CD4-positive, alpha-beta memory T cell (primary cell): ENCODE measurements at regions not wholly inside any gene's neighbourhood (a gene's known extent, or its start where the extent isn't known, plus 50 kb on each side); places are given as distances from the start of the nearest gene placed in this dataset.
"Not testable (repeated sequence)": the region's sequence is repeated elsewhere in the genome, so short reads cannot be mapped to it uniquely, and the experiment has no call there.

Source experiments
- CTCF ChIA-PET: fragments of 350-600 bp; sonication (Branson Sonifier 250); formaldehyde crosslinking; loops from one replicate; lab custom pipeline; 2021; ENCODE audit warnings: inconsistent platforms; ENCODE audit not compliant: partially characterized antibody; lab: Charles Lee
- POLR2A ChIA-PET: fragments of 350-600 bp; sonication (Branson Sonifier 250); formaldehyde crosslinking; loops from one replicate; lab custom pipeline; 2021; ENCODE audit not compliant: partially characterized antibody; lab: Charles Lee
- DNase-seq, 5 donors: peaks; one replicate each; pipeline versions ENCODE4 v3.0.0 to v3.0.0-alpha.2; 2020 to 2022; ENCODE audit warnings: mixed read lengths in 1 of 5
- H3K27ac ChIP-seq: one replicate; pipeline ENCODE4 v1.7.0; 2013; ENCODE audit warnings: low read depth, low read length
- H3K27me3 ChIP-seq: 2 replicates; pipeline ENCODE4 v1.7.0; 2013; ENCODE audit warnings: mild to moderate bottlenecking, low read length, moderate library complexity; ENCODE audit not compliant: insufficient read depth
- H3K36me3 ChIP-seq: 2 replicates; pipeline ENCODE4 v1.7.0; 2013; ENCODE audit warnings: mild to moderate bottlenecking, low read length, moderate library complexity; ENCODE audit not compliant: insufficient read depth
- H3K4me1 ChIP-seq: 2 replicates; pipeline ENCODE4 v1.7.0; 2013; ENCODE audit warnings: mild to moderate bottlenecking, low read length, moderate library complexity; ENCODE audit not compliant: insufficient read depth
- H3K4me3 ChIP-seq, 2 donors: one replicate each; pipeline ENCODE4 v1.7.0; 2013; ENCODE audit warnings: low read length in 2 of 2, mild to moderate bottlenecking in 1 of 2
- H3K9me3 ChIP-seq, 2 donors: one replicate each; pipeline ENCODE4 v1.7.0; 2013; ENCODE audit warnings: low read length in 2 of 2, control low read depth in 1 of 2; ENCODE audit not compliant: control insufficient read depth in 1 of 2
- H3K27ac Mint-ChIP-seq, 7 donors: one replicate each; pipeline ENCODE4 v1.8.0; 2020 to 2021; ENCODE audit warnings: mixed read lengths in 7 of 7, mild to moderate bottlenecking in 6 of 7, inconsistent platforms in 3 of 7, moderate library complexity in 3 of 7
- H3K27me3 Mint-ChIP-seq, 2 donors: one replicate each; pipeline ENCODE4 v1.8.0; 2020 to 2021; ENCODE audit warnings: mixed read lengths in 2 of 2
- H3K36me3 Mint-ChIP-seq, 2 donors: one replicate each; pipeline ENCODE4 v1.8.0; 2020 to 2021; ENCODE audit warnings: mixed read lengths in 2 of 2, inconsistent platforms in 1 of 2, mild to moderate bottlenecking in 1 of 2
- H3K4me1 Mint-ChIP-seq, 4 donors: one replicate each; pipeline ENCODE4 v1.8.0; 2020 to 2021; ENCODE audit warnings: mixed read lengths in 4 of 4, mild to moderate bottlenecking in 1 of 4
- H3K4me3 Mint-ChIP-seq, 8 donors: one replicate each; pipeline ENCODE4 v1.8.0; 2020 to 2021; ENCODE audit warnings: mixed read lengths in 8 of 8, mild to moderate bottlenecking in 7 of 8, moderate library complexity in 6 of 8, inconsistent platforms in 3 of 8
- H3K9me3 Mint-ChIP-seq, 8 donors: one replicate each; pipeline ENCODE4 v1.8.0; 2020 to 2021; ENCODE audit warnings: mixed read lengths in 8 of 8, mild to moderate bottlenecking in 5 of 8, inconsistent platforms in 3 of 8, moderate library complexity in 1 of 8
- intact Hi-C: fragments of 100-400 bp; cut with micrococcal nuclease; formaldehyde crosslinking; loops from one replicate; pipeline ENCODE4 v1.15.1; 2023

DNA sequence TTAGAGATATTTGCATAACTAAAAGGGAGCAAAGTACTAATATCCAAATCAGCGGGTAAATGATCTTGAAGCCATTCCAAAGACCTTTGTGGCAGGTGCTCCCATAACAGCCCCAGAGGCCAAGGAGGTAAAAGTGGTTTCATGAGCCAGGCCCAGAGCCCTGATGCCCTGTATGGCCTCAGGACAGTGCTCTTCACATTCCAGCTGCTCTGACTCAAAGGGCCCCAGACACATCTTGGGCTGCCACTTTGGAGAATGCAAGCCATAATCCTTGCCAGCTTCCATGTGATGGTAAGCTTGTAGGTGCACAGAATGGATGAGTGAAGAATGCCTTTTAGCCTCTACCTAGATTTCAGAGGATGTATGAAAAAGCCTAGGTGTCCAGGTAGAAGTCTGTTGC lies 933.4 kb downstream of the SLC16A7 start:
- Mint-ChIP-seq H3K4me1 (no peaks in the 10 kb centered on the region), H3K9me3 (peaks cover 0 to 9% (median 1%) of the 10 kb centered on the region in 8 donors), H3K4me3 (no peak overlapping the region), H3K27me3 (no peaks in the 10 kb centered on the region), H3K36me3 (no peaks in the 10 kb centered on the region), H3K27ac (no peak overlapping the region)
- ChIA-PET CTCF (no interaction called here), POLR2A (no interaction called here)
- Histone ChIP-seq H3K36me3 (no peaks in the 10 kb centered on the region), H3K27me3 (no peaks in the 10 kb centered on the region), H3K9me3 (no peaks in the 10 kb centered on the region), H3K4me1 (no peaks in the 10 kb centered on the region), H3K4me3 (no peak overlapping the region), H3K27ac (no peak overlapping the region)
- no peak for DNase-seq
- intact Hi-C loops, result no loop called here

DNA sequence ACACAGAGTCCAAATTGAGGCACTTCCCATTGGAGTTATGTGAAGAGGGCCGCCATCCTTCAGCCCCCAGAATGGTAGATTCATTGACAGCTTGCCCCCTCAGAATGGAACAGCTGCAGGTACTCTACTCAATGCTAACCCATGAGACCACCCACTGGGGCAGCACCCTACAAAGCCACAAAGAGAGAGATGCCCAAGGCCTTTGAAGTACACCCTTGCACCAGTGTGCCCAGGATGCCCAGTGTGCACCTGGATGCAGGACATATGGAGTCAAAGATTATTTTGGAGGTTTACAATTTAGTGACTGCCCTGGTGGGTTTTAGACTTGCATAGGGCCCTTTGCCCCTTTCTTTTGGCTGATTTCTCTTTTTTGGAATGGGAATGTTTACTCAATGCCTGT lies 933.9 kb downstream of the SLC16A7 start:
- no peak overlapping the region for H3K27ac ChIP-seq
- no peak for DNase-seq
- no peaks in the 10 kb centered on the region for H3K4me1 ChIP-seq
- no peaks in the 10 kb centered on the region for H3K4me1 Mint-ChIP-seq
- peaks cover 0 to 9% (median 1%) of the 10 kb centered on the region in 8 donors for H3K9me3 Mint-ChIP-seq
- no peak overlapping the region for H3K4me3 ChIP-seq
- H3K27me3 Mint-ChIP-seq, result no peaks in the 10 kb centered on the region
- POLR2A ChIA-PET, result no interaction called here
- no peaks in the 10 kb centered on the region for H3K36me3 Mint-ChIP-seq
- CTCF ChIA-PET, result no interaction called here
- H3K36me3 ChIP-seq, result no peaks in the 10 kb centered on the region
- H3K4me3 Mint-ChIP-seq, result no peak overlapping the region
- H3K27ac Mint-ChIP-seq, result no peak overlapping the region
- intact Hi-C loops, result no loop called here
- H3K9me3 ChIP-seq, result no peaks in the 10 kb centered on the region
- no peaks in the 10 kb centered on the region for H3K27me3 ChIP-seq

DNA sequence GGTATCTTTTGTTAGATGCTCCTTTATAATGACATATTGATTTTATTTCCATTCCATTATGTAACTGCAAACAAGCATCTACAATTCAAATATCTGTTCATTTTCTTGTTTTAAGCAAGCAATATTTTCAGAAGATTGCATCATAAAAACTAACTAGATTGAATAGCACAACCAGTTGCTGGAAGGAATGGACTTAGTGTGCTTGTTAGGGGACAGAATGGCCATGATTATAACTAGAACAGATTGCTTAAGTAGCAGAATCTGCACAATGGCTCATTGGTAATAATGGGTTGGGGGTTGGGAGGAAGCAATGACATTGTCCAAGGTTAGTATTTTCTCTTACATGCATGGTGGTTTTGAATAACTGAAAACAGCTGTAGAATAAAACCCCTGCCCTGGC lies 939.5 kb downstream of the SLC16A7 start:
- H3K27me3 Mint-ChIP-seq, result no peaks in the 10 kb centered on the region
- H3K27ac Mint-ChIP-seq, result no peak overlapping the region
- H3K4me3 Mint-ChIP-seq, result no peak overlapping the region
- Histone ChIP-seq H3K27ac (no peak overlapping the region), H3K9me3 (no peaks in the 10 kb centered on the region), H3K27me3 (no peaks in the 10 kb centered on the region), H3K36me3 (no peaks in the 10 kb centered on the region), H3K4me3 (no peak overlapping the region), H3K4me1 (no peaks in the 10 kb centered on the region)
- ChIA-PET CTCF (no interaction called here), POLR2A (no interaction called here)
- no peaks in the 10 kb centered on the region for H3K4me1 Mint-ChIP-seq
- intact Hi-C loops, result no loop called here
- DNase-seq, result no peak
- no peaks in the 10 kb centered on the region for H3K36me3 Mint-ChIP-seq
- H3K9me3 Mint-ChIP-seq, result peaks cover 0 to 6% (median under 1%) of the 10 kb centered on the region in 8 donors

DNA sequence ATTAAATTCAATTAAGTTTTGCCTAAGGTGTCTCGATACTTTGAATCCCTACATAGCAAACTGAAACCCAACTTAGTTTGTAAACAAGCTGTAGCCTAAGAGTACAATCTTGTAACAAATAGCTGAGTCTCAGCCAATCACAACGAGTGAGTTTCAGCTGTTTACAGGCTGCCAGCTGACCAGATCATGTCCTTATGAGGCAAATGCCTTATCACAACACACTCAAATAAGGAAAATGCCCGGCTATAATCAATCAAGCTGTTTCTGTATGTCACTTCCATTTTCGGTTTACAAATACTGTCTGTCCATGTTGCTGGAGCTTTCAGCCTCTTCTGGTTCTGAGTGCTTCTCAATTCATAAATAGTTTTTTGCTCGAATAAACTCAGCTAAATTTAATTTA lies 943.8 kb downstream of the SLC16A7 start:
- Histone ChIP-seq H3K36me3 (no peaks in the 10 kb centered on the region), H3K9me3 (no peaks in the 10 kb centered on the region), H3K4me1 (no peaks in the 10 kb centered on the region), H3K27ac (no peak overlapping the region), H3K27me3 (no peaks in the 10 kb centered on the region), H3K4me3 (no peak overlapping the region)
- H3K4me1 Mint-ChIP-seq, result no peaks in the 10 kb centered on the region
- no peak overlapping the region for H3K4me3 Mint-ChIP-seq
- no peak overlapping the region for H3K27ac Mint-ChIP-seq
- POLR2A ChIA-PET, result no interaction called here
- H3K27me3 Mint-ChIP-seq, result no peaks in the 10 kb centered on the region
- intact Hi-C loops, result no loop called here
- peaks cover 0 to 12% (median under 1%) of the 10 kb centered on the region in 8 donors for H3K9me3 Mint-ChIP-seq
- CTCF ChIA-PET, result no interaction called here
- H3K36me3 Mint-ChIP-seq, result no peaks in the 10 kb centered on the region
- no peak for DNase-seq

DNA sequence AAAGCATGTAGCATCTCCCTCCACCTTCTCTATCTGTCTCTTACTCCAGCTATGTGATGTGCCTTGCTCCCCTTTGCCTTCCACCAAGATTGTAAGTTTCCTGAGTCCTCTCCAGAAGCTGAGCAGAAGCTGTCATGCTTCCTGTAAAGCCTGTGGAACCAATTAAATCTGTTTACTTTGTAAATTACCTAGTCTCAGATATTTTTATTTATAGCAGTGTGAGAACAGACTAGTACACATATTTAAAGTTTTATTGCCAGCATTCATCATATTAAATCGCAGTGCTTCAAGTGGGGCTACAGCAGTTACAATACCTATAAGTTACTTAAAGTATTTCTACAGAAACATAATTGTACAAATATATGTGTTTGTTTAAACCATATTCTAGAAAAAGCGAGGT lies 973.1 kb downstream of the SLC16A7 start:
- Histone ChIP-seq H3K4me3 (no peak overlapping the region), H3K36me3 (no peaks in the 10 kb centered on the region), H3K4me1 (no peaks in the 10 kb centered on the region), H3K27ac (no peak overlapping the region), H3K27me3 (no peaks in the 10 kb centered on the region), H3K9me3 (no peaks in the 10 kb centered on the region)
- Mint-ChIP-seq H3K4me1 (no peaks in the 10 kb centered on the region), H3K4me3 (no peak overlapping the region), H3K27ac (no peak overlapping the region), H3K27me3 (no peaks in the 10 kb centered on the region), H3K9me3 (peaks cover 0 to 10% (median 1%) of the 10 kb centered on the region in 8 donors), H3K36me3 (no peaks in the 10 kb centered on the region)
- POLR2A ChIA-PET, result no interaction called here
- DNase-seq, result no peak
- intact Hi-C loops, result no loop called here
- CTCF ChIA-PET, result no interaction called here

DNA sequence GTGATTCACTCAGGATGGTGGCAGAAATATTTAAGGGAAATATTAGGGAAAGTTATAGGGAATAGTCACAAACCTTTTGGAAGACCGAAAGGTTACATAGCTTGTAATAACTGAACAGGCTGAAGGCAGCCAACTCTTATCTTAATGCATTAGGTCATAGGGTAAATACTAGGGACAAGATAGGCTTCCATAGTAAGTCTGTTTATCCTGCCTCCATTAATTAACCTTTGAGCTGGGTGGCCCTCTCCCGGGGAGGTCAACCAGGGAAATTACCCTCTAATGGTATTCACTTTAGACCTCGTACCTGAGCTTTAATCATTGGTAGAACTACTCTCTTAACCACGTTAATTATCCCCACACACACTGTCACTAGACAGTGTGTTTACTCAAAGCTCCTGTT lies 981.8 kb downstream of the SLC16A7 start:
- Histone ChIP-seq H3K4me3 (no peak overlapping the region), H3K4me1 (no peaks in the 10 kb centered on the region), H3K9me3 (no peaks in the 10 kb centered on the region), H3K27me3 (no peaks in the 10 kb centered on the region), H3K36me3 (no peaks in the 10 kb centered on the region), H3K27ac (no peak overlapping the region)
- H3K4me3 Mint-ChIP-seq, result no peak overlapping the region
- no peaks in the 10 kb centered on the region for H3K4me1 Mint-ChIP-seq
- CTCF ChIA-PET, result interaction anchor here (0.6 kb wide), 1 partner anchor 21 kb away, joined by 3 read pairs; no protein-coding TSS in a partner anchor
- peaks cover 0 to 8% (median 0%) of the 10 kb centered on the region in 8 donors for H3K9me3 Mint-ChIP-seq
- no peak for DNase-seq
- H3K27ac Mint-ChIP-seq, result no peak overlapping the region
- H3K27me3 Mint-ChIP-seq, result no peaks in the 10 kb centered on the region
- POLR2A ChIA-PET, result no interaction called here
- H3K36me3 Mint-ChIP-seq, result no peaks in the 10 kb centered on the region
- intact Hi-C loops, result no loop called here

DNA sequence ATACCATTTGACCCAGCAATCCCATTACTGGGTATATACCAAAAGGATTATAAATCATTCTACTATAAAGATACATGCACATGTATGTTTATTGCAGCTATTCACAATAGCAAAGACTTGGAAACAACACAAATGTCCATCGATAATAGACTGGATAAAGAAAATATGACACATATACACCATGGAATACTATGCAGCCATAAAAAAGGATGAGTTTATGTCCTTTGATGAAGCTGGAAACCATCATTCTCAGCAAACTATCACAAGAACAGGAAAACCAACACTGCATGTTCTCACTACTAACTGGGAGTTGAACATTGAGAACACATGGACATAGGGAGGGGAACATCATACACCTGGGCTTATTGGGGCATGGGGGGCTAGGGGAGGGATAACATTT lies 991.8 kb downstream of the SLC16A7 start:
- H3K4me3 ChIP-seq, H3K36me3 Mint-ChIP-seq, H3K4me3 Mint-ChIP-seq, H3K27me3 Mint-ChIP-seq, intact Hi-C loops, H3K4me1 Mint-ChIP-seq, H3K36me3 ChIP-seq, H3K9me3 ChIP-seq, H3K27ac ChIP-seq, DNase-seq, H3K27ac Mint-ChIP-seq, H3K27me3 ChIP-seq, CTCF ChIA-PET, H3K4me1 ChIP-seq, POLR2A ChIA-PET: not testable (repeated sequence)
- peaks cover 0 to 26% (median 7%) of the 10 kb centered on the region in 8 donors for H3K9me3 Mint-ChIP-seq
